ENCODE measurements at regions not wholly inside any gene's neighbourhood (a gene's known extent, or its start where the extent isn't known, plus 50 kb on each side); places are given as distances from the start of the nearest gene placed in this dataset.

DNA sequence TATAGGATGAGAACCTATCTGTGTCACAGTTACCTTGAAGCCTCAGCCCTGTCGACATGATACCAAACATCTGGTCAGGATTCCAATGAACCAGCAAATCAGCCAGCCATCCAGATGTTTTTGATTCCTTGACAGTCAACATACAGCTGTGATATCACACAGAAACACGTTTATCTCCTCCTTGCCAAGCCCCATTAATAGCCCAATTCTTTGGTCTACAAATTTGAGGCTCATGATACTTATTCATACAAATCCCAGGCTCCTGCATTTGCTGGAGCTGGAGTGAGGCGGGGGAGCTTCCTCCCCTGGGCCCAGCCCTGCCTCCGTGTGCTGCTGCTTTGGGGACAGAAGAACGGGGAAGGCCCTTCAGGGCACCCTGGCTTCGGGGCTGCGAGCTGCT is 611.6 kb upstream of the SALL3 start:
- TF ChIP-seq, protein P1, sequence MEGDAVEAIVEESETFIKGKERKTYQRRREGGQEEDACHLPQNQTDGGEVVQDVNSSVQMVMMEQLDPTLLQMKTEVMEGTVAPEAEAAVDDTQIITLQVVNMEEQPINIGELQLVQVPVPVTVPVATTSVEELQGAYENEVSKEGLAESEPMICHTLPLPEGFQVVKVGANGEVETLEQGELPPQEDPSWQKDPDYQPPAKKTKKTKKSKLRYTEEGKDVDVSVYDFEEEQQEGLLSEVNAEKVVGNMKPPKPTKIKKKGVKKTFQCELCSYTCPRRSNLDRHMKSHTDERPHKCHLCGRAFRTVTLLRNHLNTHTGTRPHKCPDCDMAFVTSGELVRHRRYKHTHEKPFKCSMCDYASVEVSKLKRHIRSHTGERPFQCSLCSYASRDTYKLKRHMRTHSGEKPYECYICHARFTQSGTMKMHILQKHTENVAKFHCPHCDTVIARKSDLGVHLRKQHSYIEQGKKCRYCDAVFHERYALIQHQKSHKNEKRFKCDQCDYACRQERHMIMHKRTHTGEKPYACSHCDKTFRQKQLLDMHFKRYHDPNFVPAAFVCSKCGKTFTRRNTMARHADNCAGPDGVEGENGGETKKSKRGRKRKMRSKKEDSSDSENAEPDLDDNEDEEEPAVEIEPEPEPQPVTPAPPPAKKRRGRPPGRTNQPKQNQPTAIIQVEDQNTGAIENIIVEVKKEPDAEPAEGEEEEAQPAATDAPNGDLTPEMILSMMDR (conservative IDR thresholded peaks at IDR 0.05; ENCODE audit: low read length) = no peak
- TF ChIP-seq EZH2phosphoT487 (IDR thresholded peaks at IDR 0.05; ENCODE audit: borderline replicate concordance, low read depth, low read length) = no peak
